HG02884 (cell line): ENCODE measurements at regions not wholly inside any gene's neighbourhood (a gene's known extent, or its start where the extent isn't known, plus 50 kb on each side); places are given as distances from the start of the nearest gene placed in this dataset.

Experiments used
- ATAC-seq: cut with Tn5 transposase; IDR thresholded peaks from one replicate; pipeline ENCODE4 v1.9.1; 2021; ENCODE audit warnings: mild to moderate bottlenecking, moderate library complexity; ENCODE audit not compliant: unreplicated experiment

GRCh38 chr7:112887976-112888375 is 97.8 kb upstream of the TMEM168 start:
- no peak for ATAC-seq

- no peak for ATAC-seq
Measured at GRCh38 chr7:112887337-112887736, 97.1 kb upstream of the TMEM168 start.

GRCh38 chr7:112886208-112886607 is 96.0 kb upstream of the TMEM168 start:
- ATAC-seq, result no peak

- no peak for ATAC-seq
Measured at GRCh38 chr7:112882991-112883390, 92.8 kb upstream of the TMEM168 start.

GRCh38 chr7:112882511-112882910 is 92.3 kb upstream of the TMEM168 start:
- no peak for ATAC-seq

GRCh38 chr7:112882022-112882421 is 91.8 kb upstream of the TMEM168 start:
- ATAC-seq, result no peak

- ATAC-seq, result no peak
Measured at GRCh38 chr7:112880818-112881418, 90.7 kb upstream of the TMEM168 start.

GRCh38 chr7:112877691-112878460 is 87.7 kb upstream of the TMEM168 start:
- ATAC-seq, result no peak

DNA sequence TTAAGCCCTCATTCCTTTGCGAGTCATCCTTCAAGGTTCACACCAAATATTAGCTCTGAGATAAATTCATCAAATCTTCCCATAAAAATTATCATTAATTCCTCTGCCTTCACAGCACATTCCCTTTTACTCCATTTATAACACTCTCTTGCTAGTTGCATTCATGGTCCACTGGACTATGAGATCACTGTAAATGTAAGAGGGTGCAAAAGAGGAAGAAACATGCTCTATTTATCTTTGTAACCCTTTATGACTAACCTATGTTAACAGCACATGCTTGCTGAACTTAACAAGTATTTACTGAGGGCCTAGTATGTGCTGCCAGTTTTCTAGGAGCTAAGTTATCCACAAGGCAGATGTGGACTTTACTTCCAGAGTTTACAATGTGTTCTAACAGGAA is 86.7 kb upstream of the TMEM168 start:
- ATAC-seq, result no peak

- ATAC-seq, result no peak
Measured at GRCh38 chr7:112874909-112875308, 84.7 kb upstream of the TMEM168 start.

GRCh38 chr7:112873831-112874553 is 83.8 kb upstream of the TMEM168 start:
- ATAC-seq, result peak; percentile 49

DNA sequence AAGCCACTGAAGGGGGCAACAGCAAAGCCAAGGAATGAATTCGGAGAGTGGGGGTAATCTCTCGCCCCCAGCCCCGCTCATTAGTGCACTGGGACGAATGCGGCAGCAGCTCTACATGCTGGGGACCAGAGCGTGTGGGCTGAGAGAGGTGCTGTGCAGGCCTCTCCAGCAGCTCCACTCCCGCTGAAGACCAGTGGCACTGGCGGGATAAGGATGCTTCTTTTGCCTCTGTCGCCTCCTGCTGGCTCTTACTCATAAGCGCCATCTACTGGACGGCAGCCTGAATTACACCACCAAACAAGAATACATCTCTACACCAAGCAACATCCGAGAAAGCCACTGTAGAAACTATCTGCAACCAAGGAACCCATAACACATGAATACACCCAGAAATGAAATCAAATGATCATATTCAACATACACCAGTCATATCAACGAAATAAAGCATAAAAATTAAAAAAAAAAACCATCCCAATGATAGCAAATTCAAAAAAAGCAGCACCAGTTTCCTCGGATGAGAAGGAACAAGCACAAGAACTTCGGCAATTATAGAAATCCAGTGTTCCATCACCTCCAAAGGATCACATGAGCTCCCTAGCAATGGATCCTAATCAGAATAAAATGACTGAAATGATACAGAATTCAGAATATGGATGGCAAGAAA is 79.0 kb upstream of the TMEM168 start:
- no peak for ATAC-seq

DNA sequence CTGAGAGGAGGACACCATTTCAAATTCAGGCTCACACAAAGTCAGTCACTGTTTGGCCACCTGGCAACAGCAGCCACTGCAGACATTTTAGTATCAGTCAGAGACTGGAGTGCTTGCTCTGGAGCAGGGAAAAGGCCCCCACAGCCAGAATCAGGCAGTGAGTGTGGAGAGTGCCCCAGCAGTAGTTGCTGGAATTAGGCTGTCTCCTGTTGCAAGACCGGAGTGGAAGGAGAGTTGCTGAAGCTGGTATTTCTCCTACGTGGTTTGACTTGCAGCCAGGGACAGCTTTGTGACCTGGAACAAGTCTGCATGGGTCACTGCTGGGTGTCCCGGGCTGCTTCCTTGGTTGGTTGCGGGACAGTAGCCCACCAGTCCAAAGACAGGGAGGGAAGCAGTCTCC is 78.4 kb upstream of the TMEM168 start:
- ATAC-seq, result no peak

- ATAC-seq, result peak; percentile 97
Measured at GRCh38 chr7:112866424-112866823, 76.2 kb upstream of the TMEM168 start.

DNA sequence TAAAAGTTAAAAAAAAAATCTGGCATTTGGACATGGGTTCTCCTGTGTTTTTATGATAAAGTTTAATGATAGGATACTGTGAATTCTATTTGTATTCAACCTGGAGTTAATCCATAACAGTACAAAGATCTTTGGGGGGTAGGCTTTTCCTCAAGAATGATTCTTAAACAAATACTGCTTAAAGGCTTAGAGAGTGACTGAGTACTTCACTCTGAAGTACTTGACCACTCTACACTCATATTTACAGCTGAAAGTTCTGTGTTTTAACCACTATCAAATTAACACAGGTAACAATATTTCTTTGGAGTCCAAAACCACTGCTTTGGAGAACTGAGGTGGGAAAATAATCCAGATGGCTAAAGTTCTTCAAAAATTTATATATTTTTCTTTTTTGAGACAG is 74.2 kb upstream of the TMEM168 start:
- no peak for ATAC-seq

- ATAC-seq, result no peak
Measured at GRCh38 chr7:112858838-112859237, 68.6 kb upstream of the TMEM168 start.

DNA sequence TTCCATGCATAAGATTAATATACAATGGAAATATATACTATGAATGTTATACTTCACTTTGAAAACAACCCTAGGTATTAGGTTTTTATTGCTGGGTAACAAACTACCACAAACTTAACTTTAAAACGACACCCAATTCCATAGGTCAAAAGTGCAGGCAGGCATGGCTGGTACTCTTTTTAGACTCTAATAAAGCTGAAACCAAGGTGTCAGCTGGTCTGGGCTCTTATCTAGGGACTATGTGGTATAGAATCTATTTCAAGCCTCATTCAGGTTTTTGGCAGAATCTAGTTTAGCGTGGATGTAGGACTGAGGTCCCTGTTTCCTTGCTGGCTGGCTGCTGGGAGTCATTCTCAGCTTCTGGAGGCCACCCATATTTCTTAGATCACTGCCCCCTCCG is 65.0 kb upstream of the TMEM168 start:
- ATAC-seq, result no peak

GRCh38 chr7:112854169-112854568 is 64.0 kb upstream of the TMEM168 start:
- ATAC-seq, result no peak

DNA sequence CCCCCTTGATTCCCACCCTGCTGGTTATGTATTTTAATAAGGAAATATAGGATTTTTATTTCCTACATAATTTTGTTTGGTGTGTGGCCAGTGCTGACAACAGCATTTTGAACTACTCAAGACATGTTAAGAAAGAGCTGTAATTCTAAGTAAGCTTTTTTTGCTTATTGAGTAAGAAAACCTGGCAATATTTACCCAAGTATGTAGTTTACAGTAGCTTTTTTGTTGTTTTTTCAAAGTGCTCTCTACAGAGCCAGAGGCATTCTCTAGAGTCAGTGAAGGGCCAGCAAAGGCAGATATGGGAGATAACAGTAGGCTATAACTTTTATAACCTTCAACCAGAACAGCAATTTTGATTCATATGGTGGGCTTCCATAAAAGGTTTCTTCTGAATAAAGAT is 63.2 kb upstream of the TMEM168 start:
- ATAC-seq, result no peak

GRCh38 chr7:112843151-112843550 is 53.0 kb upstream of the TMEM168 start:
- no peak for ATAC-seq
